Endothelial cell of umbilical vein (primary cell): ENCODE measurements at regions not wholly inside any gene's neighbourhood (a gene's known extent, or its start where the extent isn't known, plus 50 kb on each side); places are given as distances from the start of the nearest gene placed in this dataset.

Source experiments
- BruUV-seq: library from RNA; stranded (reverse); fragments of 400-500 nt; replicated peaks from 2 replicates; lab custom pipeline; 2021; lab: Mats Ljungman, UMichigan
- CTCF ChIA-PET: fragments of 300-600, 350-600 bp; sonication (Branson Sonifier 250); formaldehyde crosslinking; loops from one replicate; lab custom pipeline; 2021; ENCODE audit warnings: antibody characterized with exemption, inconsistent platforms; lab: Charles Lee
- POLR2A ChIA-PET: fragments of 300-600, 350-600 bp; sonication (Branson Sonifier 250); formaldehyde crosslinking; loops from one replicate; lab custom pipeline; 2021; ENCODE audit warnings: antibody characterized with exemption, inconsistent platforms; lab: Charles Lee
- DNase-seq: peaks from one replicate; pipeline ENCODE4 v3.0.0-alpha.2; 2011; ENCODE audit warnings: low read depth, low spot score
- FAIRE-seq: peaks from 2 replicates; lab custom pipeline; 2011; peaks lifted over from hg19 to GRCh38; lab: Jason Lieb, UNC
- H2AFZ ChIP-seq: 2 replicates; pipeline ENCODE4 v1.6.0; 2012; ENCODE audit warnings: low read depth, low read length, control low read depth, inconsistent platforms
- H3K27ac ChIP-seq: 2 replicates; pipeline ENCODE4 v1.5.1; 2011; ENCODE audit warnings: low read depth, mild to moderate bottlenecking, control low read depth, low read length, moderate library complexity; ENCODE audit not compliant: insufficient read depth
- H3K27me3 ChIP-seq, 2 experiments: 2 replicates each; pipeline versions ENCODE4 v1.6.0 to v1.6.1; 2011; ENCODE audit warnings: low read length in 2 of 2, mixed read lengths in 1 of 2; ENCODE audit not compliant: control insufficient read depth in 2 of 2, insufficient read depth in 2 of 2
- H3K36me3 ChIP-seq, 2 experiments: 2 replicates in 1 of 2; 3 replicates in 1 of 2; pipeline ENCODE4 v1.5.1; 2011; ENCODE audit warnings: low read length in 2 of 2, mild to moderate bottlenecking in 1 of 2, moderate library complexity in 1 of 2; ENCODE audit not compliant: control insufficient read depth in 2 of 2, insufficient read depth in 2 of 2; ENCODE audit errors: extremely low read depth in 1 of 2
- H3K4me1 ChIP-seq: 3 replicates; pipeline ENCODE4 v1.5.1; 2011; ENCODE audit warnings: mild to moderate bottlenecking, low read length; ENCODE audit not compliant: control insufficient read depth, insufficient read depth; ENCODE audit errors: extremely low read depth
- H3K4me2 ChIP-seq: 2 replicates; pipeline ENCODE4 v1.6.1; 2011; ENCODE audit warnings: low read length, control low read depth, mixed read lengths; ENCODE audit not compliant: insufficient read depth
- H3K4me3 ChIP-seq, 3 experiments: fragments of 200-600 bp in 1 of 3; sonication (generic), shearing (Covaris generic) in 1 of 3; replicated peaks in 1 of 3; 2 replicates each; pipeline ENCODE4 v1.5.1; 2011 to 2016; ENCODE audit warnings: control low read depth in 3 of 3, low read length in 3 of 3, mild to moderate bottlenecking in 2 of 3, inconsistent platforms in 1 of 3, low read depth in 1 of 3, moderate library complexity in 1 of 3; ENCODE audit not compliant: insufficient read depth in 1 of 3
- H3K79me2 ChIP-seq: 2 replicates; pipeline ENCODE4 v1.6.0; 2012; ENCODE audit warnings: low read length, inconsistent platforms; ENCODE audit not compliant: control insufficient read depth, insufficient read depth
- H3K9ac ChIP-seq: replicated peaks from 2 replicates; pipeline ENCODE3; 2011; ENCODE audit warnings: low read length, control low read depth; ENCODE audit not compliant: insufficient read depth; ENCODE audit errors: extremely low read depth
- H3K9me1 ChIP-seq: replicated peaks from 3 replicates; pipeline ENCODE4 v1.6.0; 2011; ENCODE audit warnings: mild to moderate bottlenecking, low read length; ENCODE audit not compliant: control insufficient read depth, insufficient read depth; ENCODE audit errors: extremely low read depth
- H3K9me3 ChIP-seq: replicated peaks from 2 replicates; pipeline ENCODE4 v1.5.1; 2012; ENCODE audit warnings: low read length, inconsistent platforms; ENCODE audit not compliant: control insufficient read depth, insufficient read depth
- H4K20me1 ChIP-seq: replicated peaks from 2 replicates; pipeline ENCODE3; 2011; ENCODE audit warnings: mild to moderate bottlenecking, low read length; ENCODE audit not compliant: control insufficient read depth, insufficient read depth; ENCODE audit errors: extremely low read depth
- CTCF ChIP-seq, 2 donors: IDR thresholded peaks; 1 replicate in 1 of 2; 2 replicates in 1 of 2; pipeline ENCODE4 v1.5.1; 2011; ENCODE audit warnings: low read length in 2 of 2, mild to moderate bottlenecking in 2 of 2, moderate library complexity in 2 of 2, control low read depth in 1 of 2, inconsistent platforms in 1 of 2, low read depth in 1 of 2; ENCODE audit not compliant: insufficient read depth in 1 of 2; ENCODE audit errors: extremely low read depth in 1 of 2
- EZH2 ChIP-seq: IDR thresholded peaks from 2 replicates; pipeline ENCODE4 v1.6.1; 2012; ENCODE audit warnings: borderline replicate concordance, low read depth, mild to moderate bottlenecking, moderate library complexity, low read length, inconsistent platforms; ENCODE audit not compliant: severe bottlenecking
- FOS ChIP-seq: IDR thresholded peaks from 2 replicates; pipeline ENCODE4 v1.6.1; 2011; ENCODE audit warnings: mild to moderate bottlenecking, low read length, moderate library complexity, borderline replicate concordance; ENCODE audit not compliant: insufficient read depth
- GATA2 ChIP-seq: IDR thresholded peaks from 2 replicates; pipeline ENCODE4 v1.7.0; 2011; ENCODE audit warnings: low read depth, mild to moderate bottlenecking, moderate library complexity, mixed read lengths, low read length; ENCODE audit not compliant: insufficient read length, insufficient read depth
- JUN ChIP-seq: IDR thresholded peaks from 2 replicates; pipeline ENCODE4 v1.6.1; 2011; ENCODE audit warnings: borderline replicate concordance, low read depth; ENCODE audit not compliant: insufficient read length, insufficient read depth
- MAX ChIP-seq: IDR thresholded peaks from 2 replicates; pipeline ENCODE4 v1.6.1; 2011; ENCODE audit not compliant: insufficient read depth, insufficient read length
- MYC ChIP-seq: IDR thresholded peaks from one replicate; pipeline ENCODE4 v1.6.1; 2011; ENCODE audit warnings: mild to moderate bottlenecking, low read depth, low read length
- POLR2A ChIP-seq: IDR thresholded peaks from 2 replicates; pipeline ENCODE4 v1.6.1; 2012; ENCODE audit warnings: low read depth, mild to moderate bottlenecking, control low read depth, low read length
- POLR2AphosphoS5 ChIP-seq: IDR thresholded peaks from 2 replicates; pipeline ENCODE4 v1.6.1; 2012; ENCODE audit warnings: low read depth, mild to moderate bottlenecking, control low read depth, low read length, moderate library complexity; ENCODE audit not compliant: insufficient read depth
- dilution Hi-C: fragments of 300-500 bp; cut with MboI; formaldehyde crosslinking; loops from one replicate; pipeline ENCODE4 v1.15.0; 2019; ENCODE audit warnings: low sequenced_read_pairs; ENCODE audit not compliant: extremely low pct_ligation_motif_present
- intact Hi-C: fragments of 100-400 bp; cut with micrococcal nuclease; formaldehyde crosslinking; loops from one replicate; pipeline ENCODE4 v1.10.0; 2022

- DNase-seq, result no peak
- no peaks in the 10 kb centered on the region for H4K20me1 ChIP-seq
- no peaks in the 10 kb centered on the region for H3K4me1 ChIP-seq
- intact Hi-C loops, result no loop called here
- no peak for TF ChIP-seq MYC
- no peak for TF ChIP-seq FOS
- TF ChIP-seq JUN, result no peak
- TF ChIP-seq POLR2AphosphoS5, result no peak
- TF ChIP-seq MAX, result no peak
- no peak for TF ChIP-seq POLR2A
- TF ChIP-seq CTCF (IDR thresholded peaks at IDR 0.05; ENCODE audit: extremely low read depth in 1 of 2, insufficient read depth in 1 of 2, low read depth in 1 of 2, low read length in 2 of 2), result no peak
- TF ChIP-seq EZH2, result no peak
- no peak for TF ChIP-seq GATA2
- dilution Hi-C loops, result no loop called here
- CTCF ChIA-PET, result interaction anchor here (1.1 kb wide), 1 partner anchor 46 kb away, joined by 3 read pairs; no protein-coding TSS in a partner anchor
- no peak overlapping the region for H3K27ac ChIP-seq
- H3K9ac ChIP-seq, result no peak overlapping the region
- no peak overlapping the region for H3K4me3 ChIP-seq
- H3K4me2 ChIP-seq, result no peak overlapping the region
- H3K79me2 ChIP-seq, result no peaks in the 10 kb centered on the region
- FAIRE-seq, result no peak
- no peaks in the 10 kb centered on the region for H3K9me1 ChIP-seq
- H3K27me3 ChIP-seq, result no peaks in the 10 kb centered on the region
- POLR2A ChIA-PET, result no interaction called here
- no peaks in the 10 kb centered on the region for H3K36me3 ChIP-seq
- BruUV-seq, result no TSS peak
- no peaks in the 10 kb centered on the region for H3K9me3 ChIP-seq
- H2AFZ ChIP-seq, result no peak overlapping the region
These were observed 68.1 kb upstream of the KLHL14 start for GRCh38 chr18:32840962-32841361.
